ENCODE measurements at regions not wholly inside any gene's neighbourhood (a gene's known extent, or its start where the extent isn't known, plus 50 kb on each side); places are given as distances from the start of the nearest gene placed in this dataset.
"Not testable (repeated sequence)": the region's sequence is repeated elsewhere in the genome, so short reads cannot be mapped to it uniquely, and the experiment has no call there.

DNA sequence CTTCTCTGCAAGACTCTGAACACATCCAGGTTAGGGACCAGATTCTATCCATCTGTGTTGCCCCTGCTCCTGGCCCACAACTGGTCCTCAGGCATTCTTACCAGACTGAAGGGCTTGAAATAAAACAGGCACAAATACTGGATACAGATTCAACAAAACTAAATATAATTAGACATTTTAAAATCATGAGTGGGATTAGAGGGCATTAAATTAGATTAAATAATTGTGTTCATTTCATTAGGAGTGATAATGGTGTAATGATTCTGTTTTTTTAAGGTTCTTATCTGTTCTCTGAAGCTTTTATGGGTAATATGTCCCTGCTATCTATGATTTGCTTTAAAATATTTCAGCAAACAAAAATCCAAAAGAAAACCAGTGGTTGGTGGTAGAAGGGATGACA, 226.5 kb downstream of the IRS1 start:
- DNase-seq, result no peak

- DNase-seq, result no peak
Observed at GRCh38 chr2:226564667-226565066, 235.0 kb downstream of the IRS1 start.

GRCh38 chr2:226561962-226562361, 237.7 kb downstream of the IRS1 start:
- DNase-seq, result no peak

DNA sequence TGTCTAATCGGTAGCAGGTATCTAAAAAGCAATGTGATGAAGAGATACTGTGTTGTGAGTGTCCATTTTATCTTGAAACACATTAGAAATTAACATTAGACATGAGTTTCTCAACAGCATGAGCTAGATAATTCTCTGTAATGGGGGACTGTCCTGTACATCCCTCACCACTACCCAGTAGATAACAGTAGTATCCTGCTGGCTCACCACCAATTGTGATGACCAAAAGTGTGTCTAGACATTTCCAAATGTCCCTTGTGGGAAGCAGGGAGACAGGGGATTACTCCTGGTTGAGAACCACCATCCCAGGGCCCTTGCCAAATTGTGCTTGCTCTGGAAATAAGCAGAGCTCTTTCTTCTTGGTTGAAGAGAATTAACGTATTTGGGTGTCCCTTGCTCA, 239.3 kb downstream of the IRS1 start:
- DNase-seq, result no peak

DNA sequence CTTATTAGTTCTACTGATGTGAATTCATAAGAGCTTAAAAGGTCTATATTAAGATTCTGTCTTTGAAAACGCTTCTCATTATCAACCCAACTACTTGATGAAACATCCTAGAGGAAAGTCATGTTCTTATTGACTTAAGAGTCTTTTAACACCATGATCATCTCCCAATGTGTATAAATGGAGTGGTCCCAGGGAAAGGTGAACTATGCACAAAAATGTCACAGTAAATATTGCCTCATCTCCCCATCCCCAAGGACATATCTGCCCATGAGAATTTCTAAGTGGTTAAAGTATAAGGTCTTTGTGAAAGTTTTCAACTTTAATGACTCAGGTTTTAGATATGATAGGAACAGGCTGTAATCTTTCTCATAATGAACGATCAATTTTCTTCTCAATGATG, 240.1 kb downstream of the IRS1 start:
- DNase-seq, result no peak

- DNase-seq, result no peak
Observed at GRCh38 chr2:226558418-226558817, 241.2 kb downstream of the IRS1 start.

DNA sequence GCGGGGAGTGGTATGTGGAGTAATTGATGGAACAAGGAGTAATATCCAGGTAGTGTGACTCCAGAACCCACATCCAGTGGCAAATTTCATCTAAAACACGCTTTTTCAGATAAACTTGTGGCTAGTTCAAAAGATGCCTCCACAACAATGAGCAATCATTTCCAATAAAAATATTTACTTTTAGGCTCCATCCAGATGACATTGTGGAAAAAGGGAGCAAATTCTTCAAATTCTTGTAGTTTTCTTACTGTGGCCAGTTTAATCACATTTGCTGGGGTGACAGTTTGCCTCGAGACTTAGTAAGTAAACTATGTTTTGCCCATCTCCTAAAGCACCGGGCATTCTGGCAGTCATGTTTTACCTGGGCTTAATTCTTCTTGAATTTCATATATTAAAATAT, 243.6 kb downstream of the IRS1 start:
- no peak for DNase-seq

DNA sequence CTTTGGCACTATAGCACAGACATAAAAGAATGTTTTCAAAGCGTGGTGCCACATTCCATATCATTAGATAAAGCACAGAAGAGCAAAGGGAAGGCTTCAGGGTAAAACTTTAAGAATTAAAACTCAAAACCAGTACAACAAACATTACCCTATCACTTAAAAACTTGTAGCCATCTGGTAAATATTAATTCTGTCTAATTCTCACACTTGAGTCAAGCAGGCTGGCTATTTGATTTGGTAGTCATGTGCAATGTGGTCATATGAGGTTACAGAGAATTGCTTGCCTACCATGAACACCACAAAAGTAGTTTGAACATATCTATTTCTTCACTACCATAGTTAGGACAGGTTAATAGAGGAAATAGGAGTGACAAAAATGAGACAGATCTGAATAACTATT, 244.9 kb downstream of the IRS1 start:
- DNase-seq, result no peak

DNA sequence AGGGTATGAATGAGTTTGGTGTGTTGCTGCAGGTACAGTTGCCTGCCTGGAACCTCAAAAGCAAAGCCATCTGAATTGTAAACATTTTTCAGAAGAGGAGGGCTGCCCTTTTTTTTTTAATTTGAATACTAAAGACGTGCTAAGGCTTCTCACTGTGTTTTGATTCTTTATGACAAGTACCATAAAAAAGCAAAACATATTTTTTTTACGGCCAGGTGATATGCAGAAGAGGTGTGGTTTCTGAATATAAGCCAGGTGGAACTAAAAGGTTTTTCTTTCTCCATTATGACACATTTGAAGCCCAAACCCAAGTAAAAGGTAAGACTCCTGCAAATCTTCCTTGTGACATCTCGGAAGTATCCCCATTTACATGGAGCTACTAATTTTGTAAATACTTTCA, 246.3 kb downstream of the IRS1 start:
- no peak for DNase-seq

DNA sequence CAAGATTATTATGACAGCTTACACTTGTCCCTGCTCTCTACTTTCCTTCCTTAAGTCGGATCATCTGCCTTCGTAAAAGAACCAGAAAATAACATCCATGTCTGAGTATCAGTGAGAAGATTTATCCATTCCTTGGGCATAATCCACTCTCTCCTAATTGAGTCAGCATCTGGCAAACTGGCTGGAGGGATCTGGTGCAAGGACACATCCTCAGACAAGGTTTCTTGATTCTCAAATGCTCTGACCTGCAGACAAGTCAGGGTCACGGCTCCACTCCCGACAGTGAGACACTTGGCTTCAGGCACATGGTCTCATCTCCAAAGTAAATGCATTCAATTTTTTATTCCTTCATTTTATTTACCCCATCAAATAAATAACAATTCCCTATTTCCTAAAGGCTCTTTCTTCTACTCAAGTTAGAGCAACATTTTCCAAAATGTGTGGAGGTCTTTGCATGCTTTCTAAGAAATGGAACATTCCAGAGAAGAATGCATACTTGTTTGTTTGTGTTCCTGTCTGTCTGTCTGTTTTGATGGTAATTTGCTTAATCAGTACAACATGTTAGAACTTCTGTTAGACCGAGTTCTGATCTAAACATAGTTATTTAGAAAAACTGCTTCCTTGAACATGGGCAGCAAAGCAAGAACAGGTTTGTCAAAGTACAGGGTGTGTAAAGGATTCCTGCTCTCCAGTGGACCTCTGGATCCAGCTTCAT, 246.9 kb downstream of the IRS1 start:
- DNase-seq, result no peak

- DNase-seq, result no peak
Observed at GRCh38 chr2:226551522-226552250, 247.9 kb downstream of the IRS1 start.

GRCh38 chr2:226550801-226551200, 248.8 kb downstream of the IRS1 start:
- no peak for DNase-seq

- DNase-seq, result no peak
Observed at GRCh38 chr2:226548732-226549131, 250.9 kb downstream of the IRS1 start.

DNA sequence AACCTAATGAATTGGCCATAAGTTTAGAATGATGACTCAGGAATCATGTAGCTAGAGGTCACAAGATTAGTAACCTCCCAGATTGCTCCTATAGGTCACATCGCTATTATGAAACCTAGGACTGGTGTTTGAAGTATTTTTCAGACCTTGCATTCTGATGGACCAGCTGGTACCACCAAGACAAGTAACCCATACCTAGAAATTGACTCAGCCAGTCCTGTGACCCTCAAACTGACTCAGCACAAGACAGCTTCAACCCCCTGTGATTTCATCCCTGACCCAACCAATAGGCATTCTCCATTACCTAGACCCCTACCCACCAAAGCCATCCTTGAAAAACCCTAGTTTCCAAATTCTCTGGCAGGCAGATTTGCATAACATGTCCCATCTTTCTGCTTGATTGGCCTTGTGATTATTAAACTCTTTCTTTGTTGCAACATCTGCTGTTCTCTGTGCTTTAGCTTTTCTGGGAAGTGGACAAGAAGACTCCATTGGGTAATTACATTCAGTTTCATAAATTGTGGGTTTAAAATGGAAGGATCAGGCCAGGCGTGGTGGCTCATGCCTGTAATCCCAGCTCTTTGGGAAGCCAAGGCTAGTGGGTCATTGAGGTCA, 254.9 kb downstream of the IRS1 start:
- DNase-seq, result no peak

GRCh38 chr2:226540204-226540994, 259.2 kb downstream of the IRS1 start:
- DNase-seq, result no peak

GRCh38 chr2:226536410-226536809, 263.2 kb downstream of the IRS1 start:
- no peak for DNase-seq

GRCh38 chr2:226532976-226533375, 266.6 kb downstream of the IRS1 start:
- not testable (repeated sequence) for DNase-seq

DNA sequence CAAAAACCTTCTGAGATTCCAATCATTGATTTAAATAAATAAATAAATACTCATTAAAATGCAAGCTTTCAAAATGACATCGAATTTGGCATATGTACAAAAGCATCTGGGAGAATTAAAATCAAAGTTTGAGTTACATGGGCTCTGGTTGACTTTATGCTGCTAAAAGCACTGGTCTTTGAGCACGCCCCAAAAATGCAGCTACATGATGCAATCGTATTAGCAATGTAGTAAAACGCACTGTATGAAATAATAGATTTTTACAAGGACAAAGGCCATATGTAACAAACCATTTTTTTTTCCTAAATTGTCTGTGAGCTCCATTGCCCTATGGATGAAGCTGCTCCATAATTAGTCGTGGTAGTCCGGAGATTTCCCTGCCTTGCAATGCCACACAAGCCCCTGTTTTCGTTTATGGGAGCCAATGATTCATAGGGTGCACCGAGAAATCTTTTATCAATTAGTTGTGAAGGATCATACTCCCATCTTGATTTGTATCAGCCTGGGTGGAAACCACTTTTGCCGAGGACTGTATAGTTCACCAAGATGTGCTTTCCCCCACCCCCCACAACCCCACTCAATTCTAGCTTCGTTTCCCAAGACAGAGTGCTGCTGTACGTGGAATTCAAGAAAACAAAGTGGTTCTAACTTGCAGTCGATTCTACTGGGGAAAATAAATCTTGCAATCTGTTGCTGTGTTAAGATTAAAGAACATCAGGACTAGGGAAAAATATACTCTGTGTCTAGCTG, 268.4 kb downstream of the IRS1 start:
- no peak for DNase-seq

- DNase-seq, result no peak
Observed at GRCh38 chr2:226529556-226529955, 270.1 kb downstream of the IRS1 start.

DNA sequence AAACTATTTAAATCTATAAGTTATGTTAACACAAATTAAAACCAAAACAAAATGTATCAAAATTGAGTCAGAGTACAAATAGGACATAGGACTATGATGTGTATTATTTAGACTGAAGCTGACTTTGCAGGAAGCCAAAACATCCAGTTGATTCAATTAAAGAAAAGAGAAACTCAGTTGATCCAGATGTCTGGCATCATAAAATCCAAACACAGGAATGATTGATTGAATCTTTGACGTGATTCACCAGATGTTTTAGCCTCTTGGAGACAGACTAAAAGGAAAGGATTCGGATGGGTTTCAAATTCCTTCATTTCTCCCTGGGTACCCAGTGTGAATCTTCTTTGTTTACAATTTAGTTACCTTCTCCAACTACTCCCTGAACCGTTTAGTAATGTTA, 272.9 kb downstream of the IRS1 start:
- no peak for DNase-seq

DNA sequence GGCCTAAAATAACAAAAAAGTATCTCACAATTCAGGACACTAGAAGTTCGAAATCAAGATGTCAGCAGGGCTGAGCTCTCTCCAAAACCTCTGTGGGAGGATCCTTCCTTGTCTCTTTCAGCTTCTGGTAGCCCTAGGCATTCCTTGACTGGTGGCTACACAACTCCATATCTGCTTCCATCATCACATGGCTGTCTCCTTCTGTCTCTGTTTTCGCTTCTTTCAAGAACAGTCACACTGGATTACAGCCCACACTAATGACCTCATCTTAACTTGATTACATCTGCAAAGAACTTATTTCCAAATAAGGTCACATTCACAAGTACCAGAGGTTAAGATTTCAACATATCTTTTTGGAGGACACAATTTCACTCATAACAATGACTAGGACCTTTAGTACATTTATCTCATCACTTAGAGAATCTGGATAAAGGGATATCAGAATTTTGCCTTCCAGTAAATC, 275.2 kb downstream of the IRS1 start:
- DNase-seq, result peak; percentile 9 to 34

DNA sequence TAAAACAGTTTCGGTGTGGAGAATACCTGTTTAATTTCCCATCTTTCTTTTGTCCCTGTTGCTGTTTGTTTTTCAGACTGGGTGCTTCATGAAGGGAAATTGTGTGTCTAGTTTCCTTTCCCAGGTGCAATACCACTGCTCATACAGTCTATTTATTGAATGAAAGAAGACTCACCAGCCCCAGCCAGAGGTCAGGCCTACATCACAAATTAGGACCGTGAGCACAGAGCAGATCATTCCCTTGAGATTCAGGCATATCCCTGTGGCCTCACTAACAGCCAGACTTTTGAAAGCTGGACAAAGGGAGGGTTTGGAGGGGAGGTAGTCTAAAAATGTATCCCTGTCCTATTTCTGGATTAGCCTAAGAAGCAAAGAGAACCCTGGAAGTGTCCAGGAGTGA, 278.9 kb downstream of the IRS1 start:
- no peak for DNase-seq
